GM20000 (cell line): ENCODE measurements at regions not wholly inside any gene's neighbourhood (a gene's known extent, or its start where the extent isn't known, plus 50 kb on each side); places are given as distances from the start of the nearest gene placed in this dataset.

Source experiments
- DNase-seq: peaks from one replicate; pipeline ENCODE4 v3.0.0; 2012; ENCODE audit warnings: low spot score
- TF ChIP-seq, protein P1 (sequence below): IDR thresholded peaks from 2 replicates; pipeline ENCODE4 v1.5.1; 2012; ENCODE audit warnings: mild to moderate bottlenecking, control low read depth; ENCODE audit errors: extremely low read depth, missing control alignments

- no peak for DNase-seq
- TF ChIP-seq, protein P1, sequence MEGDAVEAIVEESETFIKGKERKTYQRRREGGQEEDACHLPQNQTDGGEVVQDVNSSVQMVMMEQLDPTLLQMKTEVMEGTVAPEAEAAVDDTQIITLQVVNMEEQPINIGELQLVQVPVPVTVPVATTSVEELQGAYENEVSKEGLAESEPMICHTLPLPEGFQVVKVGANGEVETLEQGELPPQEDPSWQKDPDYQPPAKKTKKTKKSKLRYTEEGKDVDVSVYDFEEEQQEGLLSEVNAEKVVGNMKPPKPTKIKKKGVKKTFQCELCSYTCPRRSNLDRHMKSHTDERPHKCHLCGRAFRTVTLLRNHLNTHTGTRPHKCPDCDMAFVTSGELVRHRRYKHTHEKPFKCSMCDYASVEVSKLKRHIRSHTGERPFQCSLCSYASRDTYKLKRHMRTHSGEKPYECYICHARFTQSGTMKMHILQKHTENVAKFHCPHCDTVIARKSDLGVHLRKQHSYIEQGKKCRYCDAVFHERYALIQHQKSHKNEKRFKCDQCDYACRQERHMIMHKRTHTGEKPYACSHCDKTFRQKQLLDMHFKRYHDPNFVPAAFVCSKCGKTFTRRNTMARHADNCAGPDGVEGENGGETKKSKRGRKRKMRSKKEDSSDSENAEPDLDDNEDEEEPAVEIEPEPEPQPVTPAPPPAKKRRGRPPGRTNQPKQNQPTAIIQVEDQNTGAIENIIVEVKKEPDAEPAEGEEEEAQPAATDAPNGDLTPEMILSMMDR: no peak
These were observed 60.8 kb upstream of the CFAP46 start for GRCh38 chr10:133003188-133003587.

GRCh38 chr10:133002685-133003084 lies 60.3 kb upstream of the CFAP46 start:
- no peak for DNase-seq
- TF ChIP-seq, protein P1: no peak

- no peak for DNase-seq
- TF ChIP-seq, protein P1: no peak
These were observed 58.7 kb upstream of the CFAP46 start for GRCh38 chr10:133001114-133001513.

DNA sequence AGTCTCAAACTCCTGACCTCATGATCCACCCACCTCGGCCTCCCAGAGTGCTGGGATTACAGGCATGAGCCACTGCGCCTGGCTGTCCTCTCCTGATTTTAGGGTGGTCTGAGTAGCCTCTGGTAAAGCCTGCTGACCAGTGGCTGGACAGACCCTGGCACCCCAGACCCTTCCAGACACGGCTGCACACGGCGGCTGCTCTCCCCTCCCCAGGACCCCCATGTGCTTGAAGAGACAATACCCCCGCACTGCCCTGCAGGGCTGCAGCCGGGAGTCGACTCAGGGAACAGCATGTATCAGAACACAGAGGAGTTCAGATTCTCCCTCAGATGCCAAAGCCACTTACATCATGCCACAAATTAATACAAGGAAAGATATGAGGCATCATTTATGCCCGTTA lies 58.3 kb upstream of the CFAP46 start:
- no peak for DNase-seq
- TF ChIP-seq, protein P1: no peak

DNA sequence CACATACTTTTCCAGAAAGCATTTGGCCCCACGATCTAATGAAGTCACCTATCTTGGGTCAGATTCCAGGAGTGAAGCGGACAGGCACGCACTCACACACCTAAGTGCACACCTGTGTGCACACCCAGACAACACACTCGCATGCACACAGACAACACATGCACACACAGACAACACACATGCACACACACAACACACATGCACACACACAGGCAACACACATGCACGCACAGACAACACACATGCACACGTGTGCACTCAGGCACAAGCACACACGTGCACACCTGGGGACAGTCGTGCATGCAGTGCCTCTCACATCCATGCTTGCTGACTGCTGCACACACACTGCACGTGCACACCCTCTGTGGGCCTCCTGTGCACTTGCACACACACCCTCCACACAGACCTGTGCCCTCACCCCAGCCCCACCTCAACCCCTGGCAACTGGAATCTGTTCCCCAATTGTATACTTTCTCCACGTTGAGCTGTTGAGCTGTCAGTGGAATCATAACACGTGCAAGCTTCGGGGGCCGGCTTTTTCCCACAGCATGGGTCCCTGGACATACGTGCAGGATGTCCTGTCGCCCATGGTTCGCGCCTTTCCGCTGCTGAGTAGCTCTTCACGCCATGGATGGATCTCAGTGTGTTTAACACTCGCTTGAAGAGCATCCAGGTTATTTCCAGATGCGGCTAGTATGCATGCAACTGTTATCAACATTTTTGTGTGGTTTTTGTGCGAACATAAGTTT lies 55.3 kb upstream of the CFAP46 start:
- DNase-seq: no peak
- TF ChIP-seq, protein P1: no peak

DNA sequence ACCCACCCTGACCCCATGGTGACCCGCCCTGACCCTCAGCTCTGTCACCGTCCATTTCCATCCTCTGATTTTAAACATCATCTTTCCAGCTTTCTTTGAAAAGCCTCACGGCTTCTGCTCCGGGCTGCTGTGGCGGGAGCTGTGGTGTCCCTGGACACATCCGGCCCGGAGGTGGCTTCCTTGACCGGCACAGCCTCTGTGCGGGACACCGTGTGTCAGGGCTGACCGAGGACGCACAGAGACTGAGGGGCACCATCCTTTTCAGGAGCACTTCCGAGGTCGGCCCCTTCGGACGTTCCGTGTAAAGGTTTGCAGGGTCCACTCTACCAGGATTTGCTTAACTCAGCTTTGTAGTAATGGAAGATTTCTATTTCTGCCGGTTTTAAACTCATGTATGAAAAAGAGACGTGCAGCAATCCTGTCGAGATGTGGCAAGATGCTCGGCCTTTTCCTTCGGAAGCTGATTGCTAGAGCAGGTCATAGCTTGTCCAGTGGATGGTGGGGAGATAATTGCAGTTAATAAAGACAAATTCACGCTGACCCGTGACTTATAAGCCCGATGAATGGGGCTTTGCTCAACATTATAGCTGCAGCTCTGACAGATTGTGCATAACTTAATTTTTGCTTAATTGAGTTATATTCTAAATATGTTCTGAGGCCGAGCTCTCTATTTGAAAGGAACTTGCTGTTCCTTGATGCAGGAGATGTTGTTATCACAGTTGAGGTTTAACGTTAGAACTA lies 54.4 kb upstream of the CFAP46 start:
- no peak for DNase-seq
- TF ChIP-seq, protein P1: no peak

DNA sequence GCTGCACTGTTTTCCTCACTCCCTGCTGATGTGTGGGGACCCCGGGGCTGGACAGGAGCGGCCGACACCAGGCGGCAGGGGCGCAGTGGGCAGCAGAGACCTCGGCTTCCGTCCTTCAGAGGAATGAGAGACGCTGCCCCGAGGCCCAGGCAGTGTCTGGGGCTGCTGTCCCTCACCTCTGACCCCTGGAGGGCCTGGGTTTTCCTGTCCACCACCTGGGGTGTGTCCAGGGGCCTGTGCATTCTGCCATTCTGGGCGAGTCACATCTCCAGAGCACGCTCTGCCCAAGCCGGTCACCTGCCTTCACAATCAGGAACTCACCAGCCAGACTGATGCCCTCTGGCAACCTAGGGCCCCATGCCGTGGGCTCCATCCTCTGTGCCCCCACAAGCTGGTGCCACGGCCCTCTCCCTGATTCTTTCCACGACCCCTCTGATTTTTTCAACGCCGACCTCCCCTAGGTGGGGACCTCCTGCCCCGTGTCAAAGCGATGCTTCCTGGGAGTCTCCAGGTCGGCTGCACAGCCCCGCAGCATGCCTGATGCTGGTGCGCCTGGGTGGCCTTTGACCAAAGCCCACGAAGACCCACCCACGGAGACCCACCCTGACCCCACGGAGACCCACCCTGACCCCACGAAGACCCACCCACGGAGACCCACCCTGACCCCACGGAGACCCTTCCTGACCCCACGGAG lies 53.7 kb upstream of the CFAP46 start:
- TF ChIP-seq, protein P1: no peak
- no peak for DNase-seq
